ENCODE measurements at regions not wholly inside any gene's neighbourhood (a gene's known extent, or its start where the extent isn't known, plus 50 kb on each side); places are given as distances from the start of the nearest gene placed in this dataset.

DNA sequence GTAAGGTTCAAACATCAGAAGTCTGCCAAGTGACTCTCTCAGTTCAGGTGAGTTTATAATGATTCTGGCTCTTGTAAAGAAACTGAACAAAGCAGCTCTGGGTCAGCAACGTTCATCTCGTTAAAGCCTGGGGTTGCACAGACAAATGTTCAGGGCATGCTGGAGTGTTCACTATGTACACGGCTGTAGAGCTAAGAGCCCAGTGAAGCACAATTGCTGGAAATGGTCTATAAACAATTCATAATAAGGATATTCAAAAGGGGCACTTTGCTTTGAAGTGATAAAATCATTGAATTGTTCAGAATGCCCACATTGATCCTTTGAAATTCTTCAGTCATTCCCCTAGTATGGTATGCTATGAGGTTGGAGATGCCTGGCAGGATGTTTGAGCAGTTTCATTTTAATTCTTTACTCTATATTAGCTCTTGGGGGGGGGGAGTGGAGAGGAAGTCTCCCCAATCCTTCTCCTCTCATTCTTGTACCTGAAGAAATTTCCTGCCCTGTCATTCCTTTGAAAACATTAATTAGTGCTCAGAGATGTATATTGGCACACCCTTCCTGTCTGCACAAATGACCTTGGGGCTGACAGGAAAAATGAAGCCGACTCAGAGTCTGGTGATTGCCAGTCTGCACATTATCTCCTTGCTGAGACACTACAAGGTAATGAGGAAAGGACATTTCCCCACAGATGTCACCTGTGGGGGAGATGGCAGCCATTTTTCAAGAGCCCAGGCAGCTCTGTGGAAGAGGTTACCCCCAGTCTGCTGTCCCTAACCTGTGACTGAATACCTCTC is 145.5 kb downstream of the DLEU7 start:
- TF ChIP-seq, protein P1, sequence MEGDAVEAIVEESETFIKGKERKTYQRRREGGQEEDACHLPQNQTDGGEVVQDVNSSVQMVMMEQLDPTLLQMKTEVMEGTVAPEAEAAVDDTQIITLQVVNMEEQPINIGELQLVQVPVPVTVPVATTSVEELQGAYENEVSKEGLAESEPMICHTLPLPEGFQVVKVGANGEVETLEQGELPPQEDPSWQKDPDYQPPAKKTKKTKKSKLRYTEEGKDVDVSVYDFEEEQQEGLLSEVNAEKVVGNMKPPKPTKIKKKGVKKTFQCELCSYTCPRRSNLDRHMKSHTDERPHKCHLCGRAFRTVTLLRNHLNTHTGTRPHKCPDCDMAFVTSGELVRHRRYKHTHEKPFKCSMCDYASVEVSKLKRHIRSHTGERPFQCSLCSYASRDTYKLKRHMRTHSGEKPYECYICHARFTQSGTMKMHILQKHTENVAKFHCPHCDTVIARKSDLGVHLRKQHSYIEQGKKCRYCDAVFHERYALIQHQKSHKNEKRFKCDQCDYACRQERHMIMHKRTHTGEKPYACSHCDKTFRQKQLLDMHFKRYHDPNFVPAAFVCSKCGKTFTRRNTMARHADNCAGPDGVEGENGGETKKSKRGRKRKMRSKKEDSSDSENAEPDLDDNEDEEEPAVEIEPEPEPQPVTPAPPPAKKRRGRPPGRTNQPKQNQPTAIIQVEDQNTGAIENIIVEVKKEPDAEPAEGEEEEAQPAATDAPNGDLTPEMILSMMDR (IDR thresholded peaks at IDR 0.05) = no peak
- no peak for TF ChIP-seq POLR2A (IDR thresholded peaks at IDR 0.05)

Data from heart left ventricle (tissue), 13 donors.